ENCODE measurements at regions not wholly inside any gene's neighbourhood (a gene's known extent, or its start where the extent isn't known, plus 50 kb on each side); places are given as distances from the start of the nearest gene placed in this dataset.

- H3K27me3 ChIP-seq, result no peaks in the 10 kb centered on the region
- H3K4me1 ChIP-seq (ENCODE audit: control insufficient read depth in 1 of 2, insufficient read depth in 1 of 2, low read depth in 1 of 2, low read length in 1 of 2), result no peaks in the 10 kb centered on the region
- H3K36me3 ChIP-seq, result no peaks in the 10 kb centered on the region
- no peaks in the 10 kb centered on the region for H3K9me3 ChIP-seq
- H3K4me3 ChIP-seq (ENCODE audit: low read depth in 1 of 2, low read length in 1 of 2), result no peak overlapping the region
- no peak for TF ChIP-seq CTCF (IDR thresholded peaks at IDR 0.05)
- no peak overlapping the region for H3K27ac ChIP-seq
Measured at GRCh38 chr9:135224286-135224877, 136.9 kb downstream of the OLFM1 start.

GRCh38 chr9:135224921-135225541 is 137.6 kb downstream of the OLFM1 start:
- TF ChIP-seq CTCF (IDR thresholded peaks at IDR 0.05), result no peak
- Histone ChIP-seq H3K27me3 (no peaks in the 10 kb centered on the region), H3K36me3 (no peaks in the 10 kb centered on the region), H3K4me1 (ENCODE audit: control insufficient read depth in 1 of 2, insufficient read depth in 1 of 2, low read depth in 1 of 2, low read length in 1 of 2) (no peaks in the 10 kb centered on the region), H3K27ac (no peak overlapping the region), H3K9me3 (no peaks in the 10 kb centered on the region), H3K4me3 (ENCODE audit: low read depth in 1 of 2, low read length in 1 of 2) (no peak overlapping the region)

- H3K4me1 ChIP-seq (ENCODE audit: control insufficient read depth in 1 of 2, insufficient read depth in 1 of 2, low read depth in 1 of 2, low read length in 1 of 2), result no peaks in the 10 kb centered on the region
- H3K9me3 ChIP-seq, result no peaks in the 10 kb centered on the region
- TF ChIP-seq CTCF (IDR thresholded peaks at IDR 0.05), result no peak
- H3K36me3 ChIP-seq, result no peaks in the 10 kb centered on the region
- H3K4me3 ChIP-seq (ENCODE audit: low read depth in 1 of 2, low read length in 1 of 2), result no peak overlapping the region
- no peak overlapping the region for H3K27ac ChIP-seq
- no peaks in the 10 kb centered on the region for H3K27me3 ChIP-seq
Measured at GRCh38 chr9:135225619-135226228, 138.3 kb downstream of the OLFM1 start.

GRCh38 chr9:135226369-135227050 is 139.0 kb downstream of the OLFM1 start:
- Histone ChIP-seq H3K36me3 (no peaks in the 10 kb centered on the region), H3K27me3 (no peaks in the 10 kb centered on the region), H3K4me3 (ENCODE audit: low read depth in 1 of 2, low read length in 1 of 2) (no peak overlapping the region), H3K4me1 (ENCODE audit: control insufficient read depth in 1 of 2, insufficient read depth in 1 of 2, low read depth in 1 of 2, low read length in 1 of 2) (no peaks in the 10 kb centered on the region), H3K9me3 (no peaks in the 10 kb centered on the region), H3K27ac (no peak overlapping the region)
- TF ChIP-seq CTCF (IDR thresholded peaks at IDR 0.05), result no peak

- H3K4me3 ChIP-seq (ENCODE audit: low read depth in 1 of 2, low read length in 1 of 2), result no peak overlapping the region
- peaks cover 6% of the 10 kb centered on the region for H3K27me3 ChIP-seq
- no peak for TF ChIP-seq CTCF (IDR thresholded peaks at IDR 0.05)
- no peaks in the 10 kb centered on the region for H3K4me1 ChIP-seq (ENCODE audit: control insufficient read depth in 1 of 2, insufficient read depth in 1 of 2, low read depth in 1 of 2, low read length in 1 of 2)
- H3K36me3 ChIP-seq, result no peaks in the 10 kb centered on the region
- no peak overlapping the region for H3K27ac ChIP-seq
- no peaks in the 10 kb centered on the region for H3K9me3 ChIP-seq
Measured at GRCh38 chr9:135227641-135228251, 140.3 kb downstream of the OLFM1 start.

Measured in neutrophil (primary cell).